ENCODE measurements at regions not wholly inside any gene's neighbourhood (a gene's known extent, or its start where the extent isn't known, plus 50 kb on each side); places are given as distances from the start of the nearest gene placed in this dataset.
A peak's percentile ranks its signal among the peaks of the same experiment; 100 is the strongest.
"Not testable (repeated sequence)": the region's sequence is repeated elsewhere in the genome, so short reads cannot be mapped to it uniquely, and the experiment has no call there.

- H3K9me3 Mint-ChIP-seq, result peaks cover 15 to 17% of the 10 kb centered on the region in 2 donors
- no peak for ATAC-seq
Measured at GRCh38 chr1:101185421-101185820, 51.4 kb upstream of the S1PR1 start.

GRCh38 chr1:101183388-101183699, 53.5 kb upstream of the S1PR1 start:
- DNase-seq (ENCODE audit: low spot score in 2 of 2) (no peak), ATAC-seq (no peak)
- H3K9me3 Mint-ChIP-seq, result peaks cover 11 to 14% of the 10 kb centered on the region in 2 donors
- peaks cover 16% of the 10 kb centered on the region in 2 donors for H3K36me3 Mint-ChIP-seq
- peak overlapping the region; percentile 78 to 99 for H3K27ac Mint-ChIP-seq

More at GRCh38 chr1:101185421-101185820, 51.4 kb upstream of the S1PR1 start:
- Mint-ChIP-seq H3K36me3 (peaks cover 16 to 21% of the 10 kb centered on the region in 2 donors), H3K27ac (no peak overlapping the region)
- no peak for DNase-seq (ENCODE audit: low spot score in 2 of 2)

DNA sequence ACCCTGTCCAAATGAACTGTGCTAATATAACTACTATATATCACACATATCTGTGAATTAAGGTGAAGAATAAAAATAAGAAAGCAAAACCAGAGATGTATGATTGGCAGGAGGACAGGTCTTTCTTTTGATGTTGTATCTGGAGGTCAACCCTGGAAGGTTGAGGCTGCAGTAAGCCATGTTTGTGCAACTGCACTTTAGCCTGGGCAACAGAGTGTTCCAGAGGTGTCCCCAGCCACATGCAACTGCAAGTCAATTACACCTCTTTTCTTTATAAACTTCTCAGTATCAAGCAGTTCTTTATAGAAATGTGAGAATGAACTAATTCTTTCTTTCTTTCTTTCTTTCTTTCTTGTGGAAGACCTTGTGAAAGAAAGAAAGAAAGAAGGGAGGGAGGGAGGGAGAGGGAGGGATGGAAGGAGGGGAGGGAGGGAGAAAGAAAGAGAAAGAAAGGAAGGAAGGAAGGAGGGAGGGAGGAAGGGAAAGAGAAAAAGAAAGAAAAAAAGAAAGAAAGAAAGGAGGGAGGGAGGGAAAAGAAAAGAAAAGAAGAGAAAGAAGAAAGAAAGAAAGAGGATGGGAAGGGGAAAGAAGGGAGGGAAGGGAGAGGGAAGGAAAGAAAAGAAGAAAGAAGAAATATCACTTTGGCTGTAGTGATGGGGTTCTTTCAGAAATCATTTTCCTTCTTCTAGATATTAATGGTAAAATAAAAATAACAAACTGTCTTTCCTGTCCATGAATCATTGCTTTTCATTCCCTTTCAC, 54.0 kb upstream of the S1PR1 start:
- H3K27ac Mint-ChIP-seq, result peak overlapping the region; percentile 83 to 99
- H3K36me3 Mint-ChIP-seq, result peaks cover 14 to 16% of the 10 kb centered on the region in 2 donors
- ATAC-seq (no peak), DNase-seq (ENCODE audit: low spot score in 2 of 2) (no peak)
- H3K9me3 Mint-ChIP-seq, result peaks cover 11 to 14% of the 10 kb centered on the region in 2 donors

- peaks cover 9 to 12% of the 10 kb centered on the region in 2 donors for H3K9me3 Mint-ChIP-seq
- H3K27ac Mint-ChIP-seq, result peak overlapping the region; percentile 83 to 99
- DNase-seq (ENCODE audit: low spot score in 2 of 2), result no peak
- ATAC-seq, result no peak
- H3K36me3 Mint-ChIP-seq, result peaks cover 11 to 14% of the 10 kb centered on the region in 2 donors
Measured at GRCh38 chr1:101181930-101182329, 54.9 kb upstream of the S1PR1 start.

DNA sequence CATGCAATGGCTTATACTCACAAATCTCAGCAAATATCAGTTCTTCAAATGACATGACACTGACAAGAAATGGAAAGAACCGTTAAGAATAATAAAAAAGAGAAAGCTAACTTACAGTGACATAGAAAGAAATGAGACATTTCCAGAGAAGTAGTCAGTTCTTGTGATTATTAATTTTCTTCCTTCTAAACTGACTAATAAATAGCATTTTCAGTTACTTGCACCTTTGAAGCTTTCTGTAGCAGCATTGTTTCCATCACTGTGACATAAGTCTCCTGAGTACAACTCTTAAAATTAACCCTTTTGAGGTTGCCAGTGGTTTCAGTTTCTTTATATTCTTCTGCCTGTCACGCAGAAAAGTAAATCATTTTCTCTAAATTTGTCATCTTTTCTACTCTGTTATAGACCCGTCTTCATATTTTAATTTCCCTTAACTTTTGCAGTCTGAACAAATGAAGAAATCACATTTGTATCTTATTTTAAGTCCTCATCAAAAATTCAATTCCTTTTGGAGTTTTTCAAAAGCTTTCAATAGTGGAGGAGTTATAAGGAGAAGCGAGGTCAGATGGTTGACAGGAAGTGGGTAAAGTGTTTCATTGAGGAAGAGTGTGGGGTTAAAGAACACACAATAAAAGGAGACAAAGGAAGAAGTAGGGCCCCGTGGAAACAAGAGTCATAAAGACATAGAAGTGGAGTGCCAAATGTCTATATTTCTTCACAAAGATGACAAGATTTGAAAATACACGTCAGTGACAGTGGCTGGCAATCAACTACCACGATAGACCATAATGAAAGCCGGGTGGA, 57.9 kb upstream of the S1PR1 start:
- Mint-ChIP-seq H3K9me3 (peaks cover under 1 to 5% of the 10 kb centered on the region in 2 donors), H3K36me3 (peaks cover 2 to 7% of the 10 kb centered on the region in 2 donors), H3K27ac (peak overlapping the region; percentile 99 to 100)
- ATAC-seq, result peak; percentile 77 to 82
- no peak for DNase-seq (ENCODE audit: low spot score in 2 of 2)

- DNase-seq (ENCODE audit: low spot score in 2 of 2) (no peak), ATAC-seq (no peak)
- peak overlapping the region; percentile 99 to 100 for H3K27ac Mint-ChIP-seq
- peaks cover 8 to 12% of the 10 kb centered on the region in 2 donors for H3K36me3 Mint-ChIP-seq
- H3K9me3 Mint-ChIP-seq, result peaks cover 7 to 11% of the 10 kb centered on the region in 2 donors
Measured at GRCh38 chr1:101178341-101178687, 58.5 kb upstream of the S1PR1 start.

DNA sequence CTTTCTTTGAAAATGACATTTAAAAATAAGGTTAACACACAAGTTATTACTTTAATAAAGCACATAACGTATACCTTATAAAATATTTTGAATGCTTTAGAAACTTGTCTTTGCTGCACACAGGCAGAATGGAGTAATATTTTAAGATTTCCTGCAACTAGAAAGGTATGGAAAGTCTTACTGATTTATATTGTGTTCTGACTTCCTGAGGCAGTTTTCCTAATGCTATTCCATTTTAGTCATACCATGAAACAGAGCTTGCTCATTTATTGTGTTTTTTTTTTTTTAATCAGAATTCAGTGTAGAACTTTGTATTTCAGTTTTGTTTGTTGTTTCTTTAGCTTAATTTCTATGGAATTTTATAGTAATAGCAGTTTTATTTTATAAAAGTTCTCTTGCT, 60.9 kb upstream of the S1PR1 start:
- peak overlapping the region; percentile 16 to 79 for H3K27ac Mint-ChIP-seq
- ATAC-seq (no peak), DNase-seq (ENCODE audit: low spot score in 2 of 2) (no peak)
- peaks cover 9 to 10% of the 10 kb centered on the region in 2 donors for H3K9me3 Mint-ChIP-seq
- peaks cover 5 to 11% of the 10 kb centered on the region in 2 donors for H3K36me3 Mint-ChIP-seq

- peaks cover 5 to 11% of the 10 kb centered on the region in 2 donors for H3K36me3 Mint-ChIP-seq
- no peak for ATAC-seq
- peaks cover 9 to 10% of the 10 kb centered on the region in 2 donors for H3K9me3 Mint-ChIP-seq
- no peak for DNase-seq (ENCODE audit: low spot score in 2 of 2)
- H3K27ac Mint-ChIP-seq, result peak overlapping the region in 1 of 2 donors; percentile 79
Measured at GRCh38 chr1:101175466-101175865, 61.4 kb upstream of the S1PR1 start.

DNA sequence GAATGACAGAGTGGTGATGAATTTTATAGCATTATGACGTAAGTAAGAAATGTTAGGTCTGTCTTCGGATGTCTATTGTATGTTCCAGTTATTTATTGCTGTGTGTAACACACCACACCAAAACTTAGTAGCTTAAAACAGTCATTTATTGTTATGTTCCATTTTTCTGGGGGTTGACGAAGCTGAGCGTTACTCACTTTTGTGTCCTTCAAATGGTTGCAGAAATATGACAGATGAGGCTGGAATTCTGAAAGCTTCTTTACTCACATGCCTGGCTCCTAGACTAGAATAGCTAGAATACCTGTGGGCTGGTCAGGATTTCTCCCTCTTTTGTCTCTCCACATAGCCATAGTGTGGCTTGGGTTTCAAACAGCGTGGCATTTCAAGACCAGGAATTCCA, 62.1 kb upstream of the S1PR1 start:
- no peak for DNase-seq (ENCODE audit: low spot score in 2 of 2)
- Mint-ChIP-seq H3K36me3 (peaks cover 5 to 11% of the 10 kb centered on the region in 2 donors), H3K27ac (peak overlapping the region; percentile 23 to 79), H3K9me3 (peaks cover 9 to 10% of the 10 kb centered on the region in 2 donors)
- ATAC-seq, result no peak

GRCh38 chr1:101174298-101174697, 62.5 kb upstream of the S1PR1 start:
- ATAC-seq; DNase-seq (ENCODE audit: low spot score in 2 of 2); H3K9me3 Mint-ChIP-seq: not testable (repeated sequence)
- peak overlapping the region in 1 of 2 donors; percentile 81 for H3K27ac Mint-ChIP-seq
- H3K36me3 Mint-ChIP-seq, result peaks cover 5 to 14% of the 10 kb centered on the region in 2 donors

- DNase-seq (ENCODE audit: low spot score in 2 of 2) (no peak), ATAC-seq (no peak)
- peaks cover 21 to 35% of the 10 kb centered on the region in 2 donors for H3K36me3 Mint-ChIP-seq
- H3K9me3 Mint-ChIP-seq, result peaks cover 21 to 24% of the 10 kb centered on the region in 2 donors
- H3K27ac Mint-ChIP-seq, result no peak overlapping the region
Measured at GRCh38 chr1:101170506-101171050, 66.2 kb upstream of the S1PR1 start.

DNA sequence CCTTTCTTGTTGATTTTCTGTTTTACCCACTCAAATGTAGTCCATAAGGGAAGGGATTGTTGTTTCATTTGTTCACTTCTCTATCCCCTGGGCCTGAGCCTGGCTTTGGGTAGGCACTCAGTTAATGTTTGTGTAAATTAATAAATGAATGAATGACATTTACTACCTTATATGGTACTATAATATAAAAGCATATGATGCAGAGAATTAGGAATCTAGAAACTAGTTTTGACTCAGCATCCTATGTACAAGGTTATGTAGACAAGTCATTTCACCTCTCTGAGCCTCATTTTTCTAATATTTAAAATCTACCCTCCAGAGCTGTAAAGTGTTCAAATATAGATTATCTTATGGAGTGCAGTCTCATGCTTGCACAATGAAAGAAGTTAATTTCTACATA, 68.9 kb upstream of the S1PR1 start:
- DNase-seq (ENCODE audit: low spot score in 2 of 2) (no peak), ATAC-seq (peak; percentile 86 to 89)
- Mint-ChIP-seq H3K36me3 (peaks cover 16 to 24% of the 10 kb centered on the region in 2 donors), H3K9me3 (peaks cover 11 to 15% of the 10 kb centered on the region in 2 donors), H3K27ac (peak overlapping the region; percentile 53 to 96)

DNA sequence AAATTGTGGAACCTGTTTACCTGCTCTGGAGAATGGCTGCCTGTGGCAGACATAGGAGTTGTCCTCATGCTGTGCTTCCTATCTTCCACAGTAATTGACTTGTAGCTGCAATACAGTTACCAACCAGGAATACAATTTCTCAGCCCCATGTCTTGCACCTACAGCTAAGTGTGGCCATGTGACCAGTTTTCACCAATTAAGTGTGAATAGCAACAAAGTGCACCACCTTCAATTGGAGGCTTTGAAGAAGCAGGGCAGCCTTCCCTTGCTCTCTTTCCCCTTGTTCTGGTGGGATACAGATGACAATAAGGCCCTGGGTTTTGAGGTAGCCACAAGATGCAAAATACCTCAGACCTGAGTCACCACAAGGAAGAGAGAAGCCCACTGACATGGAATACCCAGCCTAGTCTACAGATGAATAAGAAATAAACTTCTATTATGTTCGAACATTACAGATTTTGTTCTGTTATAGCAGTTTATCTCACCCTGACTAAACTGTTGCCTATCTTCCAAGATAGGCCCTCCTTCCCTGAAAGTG, 70.2 kb upstream of the S1PR1 start:
- peak in 1 of 2 donors; percentile 29 for ATAC-seq
- Mint-ChIP-seq H3K27ac (peak overlapping the region in 1 of 2 donors; percentile 53), H3K9me3 (peaks cover 11 to 15% of the 10 kb centered on the region in 2 donors), H3K36me3 (peaks cover 16 to 24% of the 10 kb centered on the region in 2 donors)
- DNase-seq (ENCODE audit: low spot score in 2 of 2), result no peak

- DNase-seq (ENCODE audit: low spot score in 2 of 2), result no peak
- ATAC-seq, result no peak
- H3K9me3 Mint-ChIP-seq, result peaks cover 11 to 15% of the 10 kb centered on the region in 2 donors
- H3K36me3 Mint-ChIP-seq, result peaks cover 16 to 28% of the 10 kb centered on the region in 2 donors
- H3K27ac Mint-ChIP-seq, result peak overlapping the region in 1 of 2 donors; percentile 53
Measured at GRCh38 chr1:101165954-101166353, 70.9 kb upstream of the S1PR1 start.

- H3K36me3 Mint-ChIP-seq, result peaks cover 16 to 32% of the 10 kb centered on the region in 2 donors
- no peak for ATAC-seq
- peaks cover 11 to 15% of the 10 kb centered on the region in 2 donors for H3K9me3 Mint-ChIP-seq
- no peak overlapping the region for H3K27ac Mint-ChIP-seq
- no peak for DNase-seq (ENCODE audit: low spot score in 2 of 2)
Measured at GRCh38 chr1:101165532-101165931, 71.3 kb upstream of the S1PR1 start.

- H3K27ac Mint-ChIP-seq, result no peak overlapping the region
- ATAC-seq (peak in 1 of 2 donors; percentile 17), DNase-seq (ENCODE audit: low spot score in 2 of 2) (no peak)
- H3K9me3 Mint-ChIP-seq, result peaks cover 11 to 15% of the 10 kb centered on the region in 2 donors
- H3K36me3 Mint-ChIP-seq, result peaks cover 21 to 33% of the 10 kb centered on the region in 2 donors
Measured at GRCh38 chr1:101164776-101165175, 72.0 kb upstream of the S1PR1 start.
